ENCODE measurements at regions not wholly inside any gene's neighbourhood (a gene's known extent, or its start where the extent isn't known, plus 50 kb on each side); places are given as distances from the start of the nearest gene placed in this dataset.
"Not testable (repeated sequence)": the region's sequence is repeated elsewhere in the genome, so short reads cannot be mapped to it uniquely, and the experiment has no call there.

GRCh38 chr6:119726912-119727311 lies 377.4 kb upstream of the MAN1A1 start:
- not testable (repeated sequence) for DNase-seq (ENCODE audit: low read depth)

GRCh38 chr6:119726086-119726485 lies 376.5 kb upstream of the MAN1A1 start:
- no peak for DNase-seq (ENCODE audit: low read depth)

- DNase-seq (ENCODE audit: low read depth): no peak
Measured at GRCh38 chr6:119720160-119720559, 370.6 kb upstream of the MAN1A1 start.

- no peak for DNase-seq (ENCODE audit: low read depth)
Measured at GRCh38 chr6:119717942-119718341, 368.4 kb upstream of the MAN1A1 start.

DNA sequence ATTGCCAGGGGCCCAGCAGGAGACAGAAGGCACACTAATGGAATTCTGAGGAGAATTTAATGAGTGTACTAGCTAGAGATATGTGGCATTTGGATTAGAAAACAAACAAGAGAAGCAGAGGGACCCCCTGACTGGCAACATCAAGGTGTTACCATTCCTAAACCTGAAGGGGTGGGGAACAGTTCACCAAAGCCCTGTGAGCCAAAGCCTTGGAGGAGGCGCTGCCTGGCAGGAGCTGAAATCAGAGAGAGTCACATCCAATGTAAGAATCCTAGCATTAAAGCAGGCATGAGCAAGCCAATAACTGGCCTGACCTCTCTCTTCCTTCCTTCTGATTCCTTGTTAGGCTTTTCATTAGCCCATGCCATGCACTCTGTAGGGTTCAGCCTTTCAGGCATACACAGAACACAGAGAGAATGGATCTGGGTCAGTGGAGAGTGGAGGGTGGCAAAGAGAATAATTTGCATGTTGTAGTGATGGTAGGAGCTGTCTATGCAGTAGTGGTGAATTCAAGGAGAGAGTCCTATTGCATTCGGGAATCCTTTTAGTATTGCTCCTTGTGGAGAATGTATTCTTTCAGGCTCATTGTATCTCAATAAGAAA lies 367.2 kb upstream of the MAN1A1 start:
- DNase-seq (ENCODE audit: low read depth): no peak

DNA sequence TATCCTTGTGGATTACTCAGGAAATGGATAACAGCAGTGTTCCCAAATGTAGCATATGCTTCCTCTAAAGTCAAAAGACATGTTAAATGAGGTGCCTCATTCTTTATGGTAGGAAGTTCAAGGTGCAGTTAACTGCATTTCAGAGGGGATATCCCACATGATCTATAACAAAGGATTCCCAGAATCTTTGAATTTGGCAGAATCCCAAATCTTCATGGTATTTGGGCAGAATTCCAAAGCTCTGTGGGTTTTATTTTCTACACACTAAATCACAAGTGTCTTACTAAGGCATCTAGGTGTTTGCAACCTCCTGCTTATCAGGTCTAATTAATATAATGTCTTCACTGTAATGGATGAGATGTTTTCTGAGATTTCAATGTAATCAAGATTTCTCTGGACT lies 364.3 kb upstream of the MAN1A1 start:
- DNase-seq (ENCODE audit: low read depth): no peak

GRCh38 chr6:119686644-119687043 lies 337.1 kb upstream of the MAN1A1 start:
- no peak for DNase-seq (ENCODE audit: low read depth)

GRCh38 chr6:119686240-119686639 lies 336.7 kb upstream of the MAN1A1 start:
- no peak for DNase-seq (ENCODE audit: low read depth)

- no peak for DNase-seq (ENCODE audit: low read depth)
Measured at GRCh38 chr6:119683671-119684070, 334.1 kb upstream of the MAN1A1 start.

GRCh38 chr6:119683031-119683430 lies 333.5 kb upstream of the MAN1A1 start:
- no peak for DNase-seq (ENCODE audit: low read depth)

GRCh38 chr6:119678961-119679360 lies 329.4 kb upstream of the MAN1A1 start:
- no peak for DNase-seq (ENCODE audit: low read depth)

DNA sequence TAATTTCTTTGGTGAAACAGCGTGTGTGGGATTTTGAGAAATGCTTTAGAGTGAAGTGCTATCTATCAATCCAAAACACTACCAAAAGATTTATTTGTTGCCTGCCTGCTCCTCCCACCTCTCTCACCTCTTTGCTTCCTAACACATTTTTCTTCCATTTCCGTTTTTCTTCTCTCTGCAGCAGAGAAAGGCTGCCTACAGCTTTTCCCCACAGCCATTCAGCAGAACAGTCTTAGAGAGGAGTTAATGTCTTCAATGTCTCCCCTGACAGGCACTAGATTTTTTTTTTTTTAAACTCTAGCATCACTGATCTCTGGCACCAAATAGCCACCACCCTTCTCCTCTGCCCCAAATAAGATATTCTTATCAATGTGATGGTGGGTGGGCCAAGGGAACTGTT lies 327.8 kb upstream of the MAN1A1 start:
- no peak for DNase-seq (ENCODE audit: low read depth)

- no peak for DNase-seq (ENCODE audit: low read depth)
Measured at GRCh38 chr6:119676961-119677360, 327.4 kb upstream of the MAN1A1 start.

- DNase-seq (ENCODE audit: low read depth): no peak
Measured at GRCh38 chr6:119676230-119676629, 326.7 kb upstream of the MAN1A1 start.

DNA sequence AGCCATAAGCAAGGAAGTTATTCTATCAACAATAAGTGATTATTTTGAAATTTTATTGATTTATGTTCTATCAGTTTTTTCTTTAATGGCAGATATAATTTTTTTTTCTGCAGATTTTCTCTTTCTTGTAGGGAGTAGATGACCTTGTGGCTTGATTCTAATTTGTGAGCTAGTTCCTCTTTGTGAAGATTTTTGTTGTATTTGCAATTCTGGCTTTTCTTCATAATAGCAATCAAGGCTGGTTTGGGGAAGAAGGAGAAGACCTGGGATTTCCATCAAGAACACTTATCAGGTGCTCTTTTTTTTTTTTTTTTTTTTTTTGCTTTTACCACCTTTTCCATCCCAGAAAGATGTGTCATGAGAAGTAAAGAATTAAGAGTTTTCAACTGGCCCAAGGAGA lies 324.2 kb upstream of the MAN1A1 start:
- DNase-seq (ENCODE audit: low read depth): no peak

GRCh38 chr6:119672725-119673124 lies 323.2 kb upstream of the MAN1A1 start:
- no peak for DNase-seq (ENCODE audit: low read depth)

GRCh38 chr6:119671105-119671504 lies 321.5 kb upstream of the MAN1A1 start:
- DNase-seq (ENCODE audit: low read depth): no peak

DNA sequence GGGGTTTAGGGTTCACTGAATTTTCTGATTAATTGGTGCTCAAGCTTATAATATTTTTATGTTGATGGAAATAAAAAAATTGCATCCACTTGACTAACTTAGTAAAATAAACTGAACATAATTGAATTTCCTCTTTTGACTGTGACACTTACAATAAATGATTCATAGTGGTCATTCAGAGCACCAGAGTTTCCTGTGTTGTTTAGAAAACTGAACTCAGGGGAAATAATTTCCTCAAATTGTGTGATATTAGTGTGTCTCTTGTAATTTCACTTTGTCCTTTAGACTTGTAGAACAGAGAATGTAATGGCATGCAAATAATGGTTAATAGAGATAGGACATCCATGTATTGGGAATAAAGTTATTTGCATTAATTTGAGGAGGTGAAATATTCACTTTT lies 319.7 kb upstream of the MAN1A1 start:
- no peak for DNase-seq (ENCODE audit: low read depth)

DNA sequence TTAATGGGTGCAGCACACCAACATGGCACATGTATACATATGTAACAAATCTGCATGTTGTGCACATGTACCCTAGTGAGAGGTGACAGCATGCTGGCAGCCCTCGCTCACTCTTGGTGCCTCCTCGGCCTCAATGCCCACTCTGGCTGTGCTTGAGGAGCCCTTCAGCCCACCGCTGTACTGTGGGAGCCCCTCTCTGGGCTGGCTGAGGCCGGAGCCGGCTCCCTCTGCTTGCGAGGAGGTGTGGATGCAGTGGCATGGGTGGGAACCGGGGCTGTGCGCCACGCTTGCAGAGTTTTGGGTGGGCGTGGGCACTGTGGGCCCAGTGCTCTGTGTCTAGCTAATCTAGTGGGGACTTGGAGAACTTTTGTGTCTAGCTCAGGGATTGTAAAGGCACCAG lies 315.9 kb upstream of the MAN1A1 start:
- DNase-seq (ENCODE audit: low read depth): not testable (repeated sequence)

DNA sequence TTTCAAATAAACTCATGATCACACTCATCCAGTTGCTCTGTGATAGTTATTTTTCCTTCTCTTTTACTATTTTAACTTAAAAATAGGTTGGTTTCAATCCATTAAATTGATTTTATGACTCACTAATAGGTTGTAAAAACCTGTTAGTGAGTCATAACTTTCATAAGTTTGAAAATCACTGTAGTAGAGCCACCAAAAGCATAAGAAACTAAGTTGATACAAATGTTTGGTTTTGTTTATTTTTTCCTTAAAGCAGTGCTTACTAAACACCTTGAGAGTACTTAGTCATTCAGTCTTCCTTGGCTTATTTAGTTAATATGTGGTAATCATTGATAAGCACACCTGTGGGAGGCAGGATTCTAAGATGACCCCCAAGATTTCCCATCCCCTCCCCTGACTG lies 312.1 kb upstream of the MAN1A1 start:
- no peak for DNase-seq (ENCODE audit: low read depth)

DNA sequence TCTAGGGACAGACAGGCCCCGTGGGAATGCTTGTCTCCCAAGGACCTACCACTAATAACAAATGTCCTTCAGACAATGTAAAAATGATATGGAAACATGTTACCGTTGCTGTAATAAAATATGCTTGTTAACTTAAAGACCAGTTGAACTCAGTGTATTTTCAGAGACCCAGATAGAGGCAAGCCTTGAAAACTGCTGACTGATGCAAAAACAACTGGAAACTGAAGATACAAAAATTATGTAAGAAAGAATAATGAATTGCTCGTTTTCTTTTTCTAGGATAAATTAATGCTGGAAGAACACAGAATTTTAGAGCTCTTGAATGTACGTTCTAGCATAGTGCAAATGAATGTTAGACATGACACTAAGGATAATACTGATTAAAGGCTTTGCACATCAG lies 311.5 kb upstream of the MAN1A1 start:
- DNase-seq (ENCODE audit: low read depth): no peak

DNA sequence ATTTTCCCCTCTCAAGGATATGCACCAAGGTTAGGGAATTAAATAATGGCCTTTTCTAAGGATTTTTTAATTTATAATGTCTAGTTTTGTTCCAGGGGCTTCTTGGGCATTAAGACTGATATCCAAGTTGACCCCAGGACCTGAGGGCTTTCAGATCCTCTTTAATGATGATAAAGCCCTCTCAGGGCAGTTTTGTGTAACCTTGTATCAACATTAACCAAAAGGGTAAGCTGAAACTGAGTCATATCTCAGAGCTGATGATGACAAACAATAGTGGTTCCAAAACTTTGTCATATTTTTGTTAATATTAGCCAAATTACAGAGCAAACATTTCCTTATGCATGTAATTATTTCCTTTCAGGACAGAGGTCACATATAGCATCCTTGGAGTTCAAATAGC lies 309.4 kb upstream of the MAN1A1 start:
- no peak for DNase-seq (ENCODE audit: low read depth)

DNA sequence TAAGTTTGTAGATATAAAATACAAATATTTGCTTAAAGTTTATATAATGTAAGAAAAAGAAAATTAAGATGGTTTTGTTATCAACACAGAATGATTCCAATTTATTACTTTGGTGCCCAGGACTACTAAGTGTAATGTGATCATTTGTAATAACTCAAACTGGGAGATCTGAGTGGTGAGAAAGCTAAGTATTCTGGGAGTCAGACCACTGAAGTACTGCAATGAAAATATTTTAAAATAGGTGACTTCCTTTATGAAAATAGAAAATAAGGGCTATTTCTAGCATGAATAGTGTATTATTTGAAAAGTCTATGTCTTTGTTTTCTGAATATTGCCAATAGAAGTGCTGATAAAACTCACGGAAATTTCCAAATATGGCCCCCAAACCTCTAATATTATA lies 305.6 kb upstream of the MAN1A1 start:
- no peak for DNase-seq (ENCODE audit: low read depth)

GRCh38 chr6:119653329-119653728 lies 303.8 kb upstream of the MAN1A1 start:
- no peak for DNase-seq (ENCODE audit: low read depth)

GRCh38 chr6:119649531-119649930 lies 300.0 kb upstream of the MAN1A1 start:
- no peak for DNase-seq (ENCODE audit: low read depth)

Measured in fibroblast of gingiva (primary cell).